Karpas-422 (cell line): ENCODE measurements at regions not wholly inside any gene's neighbourhood (a gene's known extent, or its start where the extent isn't known, plus 50 kb on each side); places are given as distances from the start of the nearest gene placed in this dataset.
A peak's percentile ranks its signal among the peaks of the same experiment; 100 is the strongest.

Source experiments
- DNase-seq: peaks from one replicate; pipeline ENCODE4 v3.0.0-alpha.2; 2015
- H2AFZ ChIP-seq: fragments of 200-600 bp; sonication (generic); 2 replicates; pipeline ENCODE4 v1.6.1; 2014; ENCODE audit warnings: antibody characterized with exemption, low read length, mixed read lengths
- H3K27ac ChIP-seq: fragments of 200-600 bp; sonication (generic); 2 replicates; pipeline ENCODE4 v1.5.1; 2014; ENCODE audit warnings: mild to moderate bottlenecking, low read length, moderate library complexity
- H3K27me3 ChIP-seq: fragments of 200-600 bp; sonication (generic); 2 replicates; pipeline ENCODE4 v1.6.1; 2014; ENCODE audit warnings: low read length, mixed read lengths
- H3K36me3 ChIP-seq: fragments of 200-600 bp; sonication (generic); 2 replicates; pipeline ENCODE4 v1.6.1; 2014; ENCODE audit warnings: low read length, mixed read lengths; ENCODE audit not compliant: insufficient read depth
- H3K4me1 ChIP-seq: fragments of 200-600 bp; sonication (generic); 2 replicates; pipeline ENCODE4 v1.6.1; 2014; ENCODE audit warnings: mild to moderate bottlenecking, low read length, mixed read lengths
- H3K4me2 ChIP-seq: fragments of 200-600 bp; sonication (generic); 2 replicates; pipeline ENCODE4 v1.6.1; 2014; ENCODE audit warnings: low read length, low read depth, mild to moderate bottlenecking; ENCODE audit not compliant: poor library complexity, severe bottlenecking
- H3K4me3 ChIP-seq: fragments of 200-600 bp; sonication (generic); 2 replicates; pipeline ENCODE4 v1.5.1; 2014; ENCODE audit warnings: mild to moderate bottlenecking, antibody characterized with exemption, low read length, mixed read lengths
- H3K79me2 ChIP-seq: fragments of 200-600 bp; sonication (generic); 2 replicates; pipeline ENCODE4 v1.6.1; 2014; ENCODE audit warnings: mild to moderate bottlenecking, low read length, mixed read lengths
- H3K9ac ChIP-seq: fragments of 200-600 bp; sonication (generic); 2 replicates; pipeline ENCODE4 v1.6.0; 2014; ENCODE audit warnings: low read length
- H3K9me2 ChIP-seq: fragments of 200-600 bp; sonication (generic), shearing (Covaris generic); replicated peaks from 2 replicates; pipeline ENCODE4 v1.6.0; 2014; ENCODE audit warnings: mild to moderate bottlenecking, low read length, moderate library complexity; ENCODE audit not compliant: insufficient read depth
- H3K9me3 ChIP-seq: fragments of 300-700, 200-600 bp; sonication (generic); 2 replicates; pipeline ENCODE4 v1.6.1; 2014; ENCODE audit warnings: low read length, mixed read lengths
- H4K20me1 ChIP-seq: fragments of 200-600 bp; sonication (generic); 2 replicates; pipeline ENCODE4 v1.6.1; 2014; ENCODE audit warnings: mild to moderate bottlenecking, antibody characterized with exemption, low read length, low read depth; ENCODE audit not compliant: insufficient read depth

- Histone ChIP-seq H3K9ac (no peak overlapping the region), H3K4me1 (no peaks in the 10 kb centered on the region), H2AFZ (no peak overlapping the region), H3K79me2 (no peaks in the 10 kb centered on the region), H3K4me3 (no peak overlapping the region), H3K4me2 (no peak overlapping the region), H3K27me3 (no peaks in the 10 kb centered on the region), H3K36me3 (no peaks in the 10 kb centered on the region), H3K27ac (no peak overlapping the region), H3K9me3 (no peaks in the 10 kb centered on the region), H3K9me2 (peaks cover 6% of the 10 kb centered on the region; the same call in 1 of the 2 replicates), H4K20me1 (no peaks in the 10 kb centered on the region)
- no peak for DNase-seq
Observed at GRCh38 chr6:92124200-92124651, 1295.1 kb downstream of the EPHA7 start.

- H4K20me1 ChIP-seq: no peaks in the 10 kb centered on the region
- H3K4me3 ChIP-seq: no peak overlapping the region
- no peak overlapping the region for H3K27ac ChIP-seq
- DNase-seq: peak; percentile 47
- no peak overlapping the region for H3K9ac ChIP-seq
- H3K36me3 ChIP-seq: no peaks in the 10 kb centered on the region
- H2AFZ ChIP-seq: no peak overlapping the region
- no peaks in the 10 kb centered on the region for H3K4me1 ChIP-seq
- no peaks in the 10 kb centered on the region for H3K9me3 ChIP-seq
- peaks cover 6% of the 10 kb centered on the region; the same call in 1 of the 2 replicates for H3K9me2 ChIP-seq
- no peaks in the 10 kb centered on the region for H3K27me3 ChIP-seq
- no peaks in the 10 kb centered on the region for H3K79me2 ChIP-seq
- H3K4me2 ChIP-seq: no peak overlapping the region
Observed at GRCh38 chr6:92122746-92123145, 1296.6 kb downstream of the EPHA7 start.

- no peak for DNase-seq
- Histone ChIP-seq H3K27me3 (no peaks in the 10 kb centered on the region), H3K79me2 (no peaks in the 10 kb centered on the region), H3K27ac (no peak overlapping the region), H3K4me1 (no peaks in the 10 kb centered on the region), H3K4me3 (no peak overlapping the region), H3K9ac (no peak overlapping the region), H3K36me3 (no peaks in the 10 kb centered on the region), H4K20me1 (no peaks in the 10 kb centered on the region), H3K9me2 (peaks cover 6% of the 10 kb centered on the region; the same call in 1 of the 2 replicates), H2AFZ (no peak overlapping the region), H3K9me3 (no peaks in the 10 kb centered on the region), H3K4me2 (no peak overlapping the region)
Observed at GRCh38 chr6:92121228-92121627, 1298.1 kb downstream of the EPHA7 start.

- H3K4me3 ChIP-seq: no peak overlapping the region
- H3K79me2 ChIP-seq: no peaks in the 10 kb centered on the region
- H3K4me1 ChIP-seq: no peaks in the 10 kb centered on the region
- H4K20me1 ChIP-seq: no peaks in the 10 kb centered on the region
- no peak overlapping the region for H2AFZ ChIP-seq
- H3K27me3 ChIP-seq: no peaks in the 10 kb centered on the region
- no peak overlapping the region for H3K4me2 ChIP-seq
- no peak for DNase-seq
- peaks cover 6% of the 10 kb centered on the region; the same call in 1 of the 2 replicates for H3K9me2 ChIP-seq
- H3K9me3 ChIP-seq: no peaks in the 10 kb centered on the region; the same call in 1 of the 2 replicates
- H3K9ac ChIP-seq: no peak overlapping the region
- no peaks in the 10 kb centered on the region for H3K36me3 ChIP-seq
- H3K27ac ChIP-seq: no peak overlapping the region
Observed at GRCh38 chr6:92117800-92118199, 1301.6 kb downstream of the EPHA7 start.

GRCh38 chr6:92114797-92115196, 1304.6 kb downstream of the EPHA7 start:
- H2AFZ ChIP-seq: no peak overlapping the region
- H3K9ac ChIP-seq: no peak overlapping the region
- no peak for DNase-seq
- H3K9me2 ChIP-seq: no peaks in the 10 kb centered on the region
- no peaks in the 10 kb centered on the region for H3K27me3 ChIP-seq
- no peak overlapping the region for H3K4me3 ChIP-seq
- no peak overlapping the region for H3K27ac ChIP-seq
- no peaks in the 10 kb centered on the region for H3K79me2 ChIP-seq
- no peaks in the 10 kb centered on the region for H4K20me1 ChIP-seq
- H3K9me3 ChIP-seq: peaks cover 7% of the 10 kb centered on the region
- no peak overlapping the region for H3K4me2 ChIP-seq
- no peaks in the 10 kb centered on the region for H3K36me3 ChIP-seq
- no peaks in the 10 kb centered on the region for H3K4me1 ChIP-seq

DNA sequence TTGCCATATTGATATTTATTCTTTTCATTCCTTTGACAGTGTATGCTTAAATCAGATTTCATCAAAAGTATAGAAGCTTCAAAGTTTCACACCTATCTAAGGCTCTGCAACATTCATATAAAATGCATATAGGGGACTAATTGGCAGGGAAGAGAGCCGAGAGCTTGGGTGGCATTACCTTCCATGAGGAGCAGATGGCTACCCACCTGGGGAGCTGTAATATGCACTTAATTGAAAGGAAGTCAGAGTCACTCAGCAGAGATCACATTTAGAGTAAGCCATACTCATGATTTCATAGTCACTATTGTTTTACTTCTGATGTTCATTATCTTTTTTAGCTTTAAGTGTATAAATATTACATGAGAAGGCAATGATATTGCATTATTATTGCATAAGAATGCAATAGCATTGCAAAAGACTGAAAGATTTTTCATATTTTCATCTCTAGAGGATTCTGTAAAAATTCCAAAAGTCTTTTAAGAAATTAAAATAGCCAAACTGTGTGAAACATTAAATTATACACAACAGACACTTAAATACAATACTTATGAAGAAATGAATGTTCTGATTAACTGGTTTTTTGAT, 1305.2 kb downstream of the EPHA7 start:
- no peak overlapping the region for H3K4me3 ChIP-seq
- H3K4me1 ChIP-seq: no peaks in the 10 kb centered on the region
- H3K27ac ChIP-seq: no peak overlapping the region
- no peak for DNase-seq
- H3K9me2 ChIP-seq: no peaks in the 10 kb centered on the region
- H3K27me3 ChIP-seq: no peaks in the 10 kb centered on the region
- no peak overlapping the region for H3K9ac ChIP-seq
- no peak overlapping the region for H2AFZ ChIP-seq
- no peak overlapping the region for H3K4me2 ChIP-seq
- H3K36me3 ChIP-seq: no peaks in the 10 kb centered on the region
- no peaks in the 10 kb centered on the region for H4K20me1 ChIP-seq
- H3K79me2 ChIP-seq: no peaks in the 10 kb centered on the region
- peaks cover 10% of the 10 kb centered on the region for H3K9me3 ChIP-seq

GRCh38 chr6:92111386-92111785, 1308.0 kb downstream of the EPHA7 start:
- Histone ChIP-seq H3K36me3 (no peaks in the 10 kb centered on the region), H2AFZ (no peak overlapping the region), H3K9ac (no peak overlapping the region), H4K20me1 (no peaks in the 10 kb centered on the region), H3K27ac (no peak overlapping the region), H3K4me2 (no peak overlapping the region), H3K79me2 (no peaks in the 10 kb centered on the region), H3K4me3 (no peak overlapping the region), H3K9me2 (no peaks in the 10 kb centered on the region), H3K4me1 (no peaks in the 10 kb centered on the region), H3K9me3 (peaks cover 14% of the 10 kb centered on the region), H3K27me3 (no peaks in the 10 kb centered on the region)
- DNase-seq: no peak

- Histone ChIP-seq H2AFZ (no peak overlapping the region), H3K4me2 (no peak overlapping the region)
Observed at GRCh38 chr6:92110403-92110802, 1309.0 kb downstream of the EPHA7 start.

More at GRCh38 chr6:92110403-92110802, 1309.0 kb downstream of the EPHA7 start:
- Histone ChIP-seq H4K20me1 (no peaks in the 10 kb centered on the region), H3K4me3 (no peak overlapping the region), H3K9me3 (peaks cover 14% of the 10 kb centered on the region), H3K27ac (no peak overlapping the region), H3K4me1 (no peaks in the 10 kb centered on the region), H3K36me3 (no peaks in the 10 kb centered on the region), H3K9me2 (no peaks in the 10 kb centered on the region), H3K27me3 (no peaks in the 10 kb centered on the region), H3K9ac (no peak overlapping the region), H3K79me2 (no peaks in the 10 kb centered on the region)
- DNase-seq: no peak
